Erythroblast (primary cell): ENCODE measurements at regions not wholly inside any gene's neighbourhood (a gene's known extent, or its start where the extent isn't known, plus 50 kb on each side); places are given as distances from the start of the nearest gene placed in this dataset.

Experiments used
- GATA1 ChIP-seq: IDR thresholded peaks from 2 replicates; pipeline ENCODE4 v1.6.1; 2011; ENCODE audit warnings: low read depth, mild to moderate bottlenecking, control low read depth, low read length, moderate library complexity
- POLR2A ChIP-seq: IDR thresholded peaks from 2 replicates; pipeline ENCODE4 v1.6.1; 2011; ENCODE audit warnings: mild to moderate bottlenecking, low read length

DNA sequence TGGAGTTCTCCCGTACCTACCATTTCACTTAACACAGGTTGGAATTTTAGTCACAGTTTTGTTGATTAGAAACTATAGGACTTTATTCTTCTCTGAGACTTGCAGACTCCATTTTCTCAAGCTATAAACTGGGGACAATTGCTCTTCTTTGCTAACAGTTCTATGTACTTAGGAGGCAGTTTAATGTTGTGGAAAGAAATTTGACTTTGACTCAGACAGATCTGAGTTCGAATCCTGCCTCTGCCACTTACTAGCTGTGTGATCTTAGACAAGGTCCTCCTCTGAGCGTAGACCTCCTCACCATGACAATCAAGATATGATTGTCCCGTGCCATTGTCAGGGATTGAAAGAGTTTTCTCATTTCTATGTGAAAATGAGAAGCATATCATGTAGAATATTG is 196.4 kb upstream of the HES1 start:
- no peak for TF ChIP-seq POLR2A
- no peak for TF ChIP-seq GATA1
